Gastrocnemius medialis (tissue), 4 donors: ENCODE measurements at regions not wholly inside any gene's neighbourhood (a gene's known extent, or its start where the extent isn't known, plus 50 kb on each side); places are given as distances from the start of the nearest gene placed in this dataset.

Experiments
- ATAC-seq, 2 donors: fragments of 150-250 bp; one replicate each; pipeline ENCODE4 v1.9.1; 2016
- DNase-seq, 2 donors: peaks; one replicate each; pipeline ENCODE4 v3.0.0-alpha.2; 2019
- H3K27ac ChIP-seq, 4 donors: fragments of 200-600 bp; sonication (generic); 1 replicate in 1 of 4; 2 replicates in 3 of 4; pipeline ENCODE4 v1.5.1; 2016 to 2018; ENCODE audit warnings: mild to moderate bottlenecking in 2 of 4, moderate library complexity in 1 of 4
- H3K27me3 ChIP-seq, 3 donors: fragments of 200-600 bp; sonication (generic) in 2 of 3; 1 replicate in 1 of 3; 2 replicates in 2 of 3; pipeline versions ENCODE4 v1.5.1 to v1.6.0; 2016 to 2019; ENCODE audit warnings: mild to moderate bottlenecking in 1 of 3, moderate library complexity in 1 of 3
- H3K36me3 ChIP-seq, 2 donors: fragments of 200-600 bp; sonication (generic) in 1 of 2; one replicate each; pipeline ENCODE4 v1.5.1; 2017 to 2018
- H3K4me1 ChIP-seq, 2 donors: fragments of 200-600 bp; sonication (generic) in 1 of 2; one replicate each; pipeline ENCODE4 v1.5.1; 2016 to 2017; ENCODE audit warnings: mild to moderate bottlenecking in 2 of 2
- H3K4me3 ChIP-seq, 4 donors: fragments of 200-600 bp; sonication (generic) in 3 of 4; 1 replicate in 1 of 4; 2 replicates in 3 of 4; pipeline ENCODE4 v1.5.1; 2016 to 2019; ENCODE audit warnings: mild to moderate bottlenecking in 2 of 4
- H3K9me3 ChIP-seq, 3 donors: fragments of 200-600 bp; sonication (generic) in 2 of 3; 1 replicate in 1 of 3; 2 replicates in 2 of 3; pipeline ENCODE4 v1.5.1; 2016 to 2019
- CTCF ChIP-seq, 5 experiments: fragments of 450-650 bp in 3 of 5; fragments of 200-600 bp in 2 of 5; sonication (generic) in 2 of 5; IDR thresholded peaks in 4 of 5; conservative IDR thresholded peaks in 1 of 5; 1 replicate in 4 of 5; 2 replicates in 1 of 5; pipeline ENCODE4 v1.5.1; 2016 to 2019; ENCODE audit warnings: antibody characterized with exemption in 5 of 5, mild to moderate bottlenecking in 3 of 5, moderate library complexity in 3 of 5
- POLR2A ChIP-seq, 2 donors: fragments of 450-650 bp; IDR thresholded peaks; one replicate each; pipeline ENCODE4 v1.6.1; 2017; ENCODE audit warnings: antibody characterized with exemption in 2 of 2, mild to moderate bottlenecking in 2 of 2, moderate library complexity in 2 of 2
- in situ Hi-C, 4 donors: fragments of 200-750 bp; cut with MboI; loops; one replicate each; pipeline versions ENCODE4 v1.15.0 to v1.8.0; 2017; ENCODE audit warnings: low sequenced_read_pairs in 4 of 4
- intact Hi-C: fragments of 100-400 bp; cut with DNase I; formaldehyde crosslinking; loops from one replicate; pipeline ENCODE4 v1.15.1; 2023; ENCODE audit warnings: low total_unique reads

- TF ChIP-seq POLR2A (IDR thresholded peaks at IDR 0.05) (no peak), CTCF (IDR thresholded peaks at IDR 0.05 in 4 of 5, conservative IDR thresholded peaks at IDR 0.05 in 1 of 5) (no peak)
- no peak for ATAC-seq
Observed at GRCh38 chr20:40815156-40816038, 126.4 kb upstream of the MAFB start.

GRCh38 chr20:40816039-40816352, 127.0 kb upstream of the MAFB start:
- DNase-seq (no peak), ATAC-seq (no peak)
- TF ChIP-seq POLR2A (IDR thresholded peaks at IDR 0.05) (no peak), CTCF (IDR thresholded peaks at IDR 0.05 in 4 of 5, conservative IDR thresholded peaks at IDR 0.05 in 1 of 5) (no peak)
- Histone ChIP-seq H3K27me3 (no peaks in the 10 kb centered on the region), H3K4me3 (no peak overlapping the region), H3K9me3 (no peaks in the 10 kb centered on the region), H3K36me3 (no peaks in the 10 kb centered on the region), H3K4me1 (no peaks in the 10 kb centered on the region), H3K27ac (no peak overlapping the region)
- intact Hi-C loops = no loop called here
- in situ Hi-C loops = no loop called here

More at GRCh38 chr20:40815156-40816038, 126.4 kb upstream of the MAFB start:
- Histone ChIP-seq H3K27me3 (no peaks in the 10 kb centered on the region), H3K4me1 (no peaks in the 10 kb centered on the region), H3K36me3 (no peaks in the 10 kb centered on the region), H3K27ac (no peak overlapping the region), H3K9me3 (no peaks in the 10 kb centered on the region), H3K4me3 (no peak overlapping the region)
- intact Hi-C loops = no loop called here
- in situ Hi-C loops = no loop called here
- DNase-seq = no peak

GRCh38 chr20:40821429-40821828, 132.4 kb upstream of the MAFB start:
- Histone ChIP-seq H3K27me3 (no peaks in the 10 kb centered on the region), H3K27ac (no peak overlapping the region), H3K36me3 (no peaks in the 10 kb centered on the region), H3K4me1 (no peaks in the 10 kb centered on the region), H3K9me3 (no peaks in the 10 kb centered on the region), H3K4me3 (no peak overlapping the region)
- DNase-seq = no peak
- TF ChIP-seq POLR2A (IDR thresholded peaks at IDR 0.05) (no peak), CTCF (IDR thresholded peaks at IDR 0.05 in 4 of 5, conservative IDR thresholded peaks at IDR 0.05 in 1 of 5) (no peak)
- intact Hi-C loops = no loop called here
- in situ Hi-C loops = no loop called here
- ATAC-seq = no peak

GRCh38 chr20:40826699-40827098, 137.7 kb upstream of the MAFB start:
- Histone ChIP-seq H3K9me3 (no peaks in the 10 kb centered on the region), H3K4me1 (no peaks in the 10 kb centered on the region), H3K27ac (no peak overlapping the region), H3K36me3 (no peaks in the 10 kb centered on the region), H3K27me3 (no peaks in the 10 kb centered on the region), H3K4me3 (no peak overlapping the region)
- DNase-seq (no peak), ATAC-seq (no peak)
- TF ChIP-seq CTCF (IDR thresholded peaks at IDR 0.05 in 4 of 5, conservative IDR thresholded peaks at IDR 0.05 in 1 of 5) (no peak), POLR2A (IDR thresholded peaks at IDR 0.05) (no peak)
- in situ Hi-C loops (no loop called here), intact Hi-C loops (no loop called here)

- Histone ChIP-seq H3K4me1 (no peaks in the 10 kb centered on the region), H3K9me3 (peaks cover 0 to 3% (median 0%) of the 10 kb centered on the region in 3 donors), H3K27ac (no peak overlapping the region), H3K27me3 (no peaks in the 10 kb centered on the region), H3K4me3 (no peak overlapping the region), H3K36me3 (no peaks in the 10 kb centered on the region)
- no peak for TF ChIP-seq POLR2A (IDR thresholded peaks at IDR 0.05)
- no peak for TF ChIP-seq CTCF (IDR thresholded peaks at IDR 0.05 in 4 of 5, conservative IDR thresholded peaks at IDR 0.05 in 1 of 5)
- in situ Hi-C loops = no loop called here
- intact Hi-C loops = no loop called here
- DNase-seq (no peak), ATAC-seq (no peak)
Observed at GRCh38 chr20:40835321-40835720, 146.3 kb upstream of the MAFB start.
